Ascending aorta (tissue), 2 donors: ENCODE measurements at regions not wholly inside any gene's neighbourhood (a gene's known extent, or its start where the extent isn't known, plus 50 kb on each side); places are given as distances from the start of the nearest gene placed in this dataset.

ENCODE experiments used
- DNase-seq, 2 donors: peaks; one replicate each; pipeline ENCODE4 v3.0.0-alpha.2; 2019; ENCODE audit warnings: low spot score in 2 of 2
- H3K27ac ChIP-seq, 2 donors: fragments of 200-600 bp; sonication (generic); one replicate each; pipeline ENCODE4 v1.5.1; 2016 to 2017; ENCODE audit warnings: mild to moderate bottlenecking in 1 of 2
- H3K27me3 ChIP-seq: fragments of 200-600 bp; sonication (generic); one replicate; pipeline ENCODE4 v1.5.1; 2017
- H3K36me3 ChIP-seq, 2 donors: fragments of 200-600 bp; sonication (generic); one replicate each; pipeline ENCODE4 v1.5.1; 2016
- H3K4me1 ChIP-seq, 2 donors: fragments of 200-600 bp; sonication (generic); one replicate each; pipeline ENCODE4 v1.5.1; 2016 to 2017; ENCODE audit warnings: mild to moderate bottlenecking in 1 of 2
- H3K4me3 ChIP-seq, 2 donors: fragments of 200-600 bp; sonication (generic); one replicate each; pipeline ENCODE4 v1.5.1; 2016 to 2017; ENCODE audit warnings: mild to moderate bottlenecking in 1 of 2
- H3K9me3 ChIP-seq, 2 donors: fragments of 200-600 bp; sonication (generic); one replicate each; pipeline ENCODE4 v1.5.1; 2016
- CTCF ChIP-seq, 3 experiments: fragments of 200-600 bp in 2 of 3; fragments of 450-650 bp in 1 of 3; sonication (generic) in 2 of 3; IDR thresholded peaks; one replicate each; pipeline ENCODE4 v1.5.1; 2016 to 2019; ENCODE audit warnings: antibody characterized with exemption in 3 of 3, mild to moderate bottlenecking in 1 of 3, moderate library complexity in 1 of 3
- intact Hi-C: fragments of 100-400 bp; cut with DNase I; formaldehyde crosslinking; loops from one replicate; pipeline ENCODE4 v1.15.1; 2023

GRCh38 chr13:33743438-33744368 lies 74.2 kb upstream of the RFC3 start:
- DNase-seq: no peak
- H3K4me3 ChIP-seq: no peak overlapping the region
- H3K36me3 ChIP-seq: no peaks in the 10 kb centered on the region
- no peak for TF ChIP-seq CTCF (IDR thresholded peaks at IDR 0.05)
- H3K27ac ChIP-seq: no peak overlapping the region
- intact Hi-C loops: no loop called here
- H3K27me3 ChIP-seq: no peaks in the 10 kb centered on the region
- H3K4me1 ChIP-seq: no peaks in the 10 kb centered on the region
- H3K9me3 ChIP-seq: no peaks in the 10 kb centered on the region

GRCh38 chr13:33744589-33745369 lies 73.2 kb upstream of the RFC3 start:
- no peaks in the 10 kb centered on the region for H3K4me1 ChIP-seq
- H3K27ac ChIP-seq: no peak overlapping the region
- DNase-seq: no peak
- no peak overlapping the region for H3K4me3 ChIP-seq
- no peaks in the 10 kb centered on the region for H3K9me3 ChIP-seq
- H3K27me3 ChIP-seq: no peaks in the 10 kb centered on the region
- H3K36me3 ChIP-seq: no peaks in the 10 kb centered on the region
- intact Hi-C loops: no loop called here
- no peak for TF ChIP-seq CTCF (IDR thresholded peaks at IDR 0.05)

- intact Hi-C loops: no loop called here
- TF ChIP-seq CTCF (IDR thresholded peaks at IDR 0.05): no peak
- Histone ChIP-seq H3K4me3 (no peak overlapping the region), H3K36me3 (no peaks in the 10 kb centered on the region), H3K9me3 (no peaks in the 10 kb centered on the region), H3K27me3 (no peaks in the 10 kb centered on the region), H3K27ac (no peak overlapping the region), H3K4me1 (no peaks in the 10 kb centered on the region)
- DNase-seq: no peak
Observed at GRCh38 chr13:33745370-33746324, 72.3 kb upstream of the RFC3 start.

GRCh38 chr13:33746867-33747266 lies 71.1 kb upstream of the RFC3 start:
- no peaks in the 10 kb centered on the region for H3K27me3 ChIP-seq
- no peak overlapping the region for H3K4me3 ChIP-seq
- H3K27ac ChIP-seq: no peak overlapping the region
- DNase-seq: no peak
- H3K4me1 ChIP-seq: no peaks in the 10 kb centered on the region
- H3K36me3 ChIP-seq: no peaks in the 10 kb centered on the region
- H3K9me3 ChIP-seq: no peaks in the 10 kb centered on the region
- no peak for TF ChIP-seq CTCF (IDR thresholded peaks at IDR 0.05)
- intact Hi-C loops: no loop called here

- Histone ChIP-seq H3K4me1 (no peaks in the 10 kb centered on the region), H3K27me3 (no peaks in the 10 kb centered on the region), H3K27ac (no peak overlapping the region), H3K36me3 (no peaks in the 10 kb centered on the region), H3K9me3 (no peaks in the 10 kb centered on the region), H3K4me3 (no peak overlapping the region)
- no peak for DNase-seq
- TF ChIP-seq CTCF (IDR thresholded peaks at IDR 0.05): no peak
- intact Hi-C loops: no loop called here
Observed at GRCh38 chr13:33751151-33751550, 66.8 kb upstream of the RFC3 start.
